ENCODE measurements at regions not wholly inside any gene's neighbourhood (a gene's known extent, or its start where the extent isn't known, plus 50 kb on each side); places are given as distances from the start of the nearest gene placed in this dataset.

DNA sequence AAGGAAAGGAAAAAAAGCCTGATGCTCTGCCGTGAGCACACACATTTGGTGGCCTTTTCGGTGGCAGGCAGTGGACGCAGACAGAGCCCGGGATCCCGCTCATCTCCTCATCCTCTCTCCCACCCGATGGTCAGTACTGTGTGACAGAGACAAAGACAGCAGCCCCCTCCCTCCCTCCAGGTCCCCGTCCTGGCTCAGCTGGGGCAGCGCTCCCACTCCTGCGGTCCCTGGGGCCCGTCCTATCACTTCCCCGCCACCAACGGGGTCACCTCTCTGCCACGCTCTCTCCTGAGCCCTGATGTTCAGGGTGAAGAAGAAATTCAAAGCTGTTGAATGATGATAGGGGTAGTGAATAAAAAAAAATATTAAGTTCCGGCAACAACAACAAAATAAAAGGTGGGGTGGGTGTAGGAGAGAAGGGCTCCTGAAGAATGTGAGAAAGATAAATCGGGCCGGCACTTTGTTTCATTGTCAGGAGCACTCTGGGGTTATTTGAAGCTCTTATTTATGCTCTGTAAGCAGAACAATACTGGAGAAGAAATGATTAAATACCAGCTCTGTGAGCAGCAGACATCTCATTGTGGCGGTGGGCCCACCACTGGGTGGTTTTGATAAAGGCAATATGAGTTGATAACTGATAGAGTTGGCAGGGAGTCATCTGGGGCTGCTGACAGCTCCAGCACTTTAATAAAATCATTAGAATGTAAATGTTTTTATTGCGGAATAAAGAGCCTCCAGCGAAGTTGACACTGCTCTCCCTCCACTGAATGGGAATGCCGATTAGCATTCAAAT is 417.7 kb downstream of the IRX1 start:
- TF ChIP-seq, protein P1, sequence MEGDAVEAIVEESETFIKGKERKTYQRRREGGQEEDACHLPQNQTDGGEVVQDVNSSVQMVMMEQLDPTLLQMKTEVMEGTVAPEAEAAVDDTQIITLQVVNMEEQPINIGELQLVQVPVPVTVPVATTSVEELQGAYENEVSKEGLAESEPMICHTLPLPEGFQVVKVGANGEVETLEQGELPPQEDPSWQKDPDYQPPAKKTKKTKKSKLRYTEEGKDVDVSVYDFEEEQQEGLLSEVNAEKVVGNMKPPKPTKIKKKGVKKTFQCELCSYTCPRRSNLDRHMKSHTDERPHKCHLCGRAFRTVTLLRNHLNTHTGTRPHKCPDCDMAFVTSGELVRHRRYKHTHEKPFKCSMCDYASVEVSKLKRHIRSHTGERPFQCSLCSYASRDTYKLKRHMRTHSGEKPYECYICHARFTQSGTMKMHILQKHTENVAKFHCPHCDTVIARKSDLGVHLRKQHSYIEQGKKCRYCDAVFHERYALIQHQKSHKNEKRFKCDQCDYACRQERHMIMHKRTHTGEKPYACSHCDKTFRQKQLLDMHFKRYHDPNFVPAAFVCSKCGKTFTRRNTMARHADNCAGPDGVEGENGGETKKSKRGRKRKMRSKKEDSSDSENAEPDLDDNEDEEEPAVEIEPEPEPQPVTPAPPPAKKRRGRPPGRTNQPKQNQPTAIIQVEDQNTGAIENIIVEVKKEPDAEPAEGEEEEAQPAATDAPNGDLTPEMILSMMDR (IDR thresholded peaks at IDR 0.05) = no peak
- no peak for TF ChIP-seq POLR2A (IDR thresholded peaks at IDR 0.05)

All from esophagus squamous epithelium (tissue), 4 donors.